Bronchial epithelial cell (primary cell): ENCODE measurements at regions not wholly inside any gene's neighbourhood (a gene's known extent, or its start where the extent isn't known, plus 50 kb on each side); places are given as distances from the start of the nearest gene placed in this dataset.

ENCODE experiments used
- DNase-seq: peaks from one replicate; pipeline ENCODE4 v3.0.0-alpha.2; 2010; ENCODE audit warnings: low read depth
- FAIRE-seq: peaks from 2 replicates; lab custom pipeline; 2011; peaks lifted over from hg19 to GRCh38; lab: Jason Lieb, UNC
- H3K27me3 ChIP-seq: 2 replicates; pipeline ENCODE4 v1.5.1; 2011; ENCODE audit warnings: low read length; ENCODE audit not compliant: control insufficient read depth, insufficient read depth
- H3K36me3 ChIP-seq: 2 replicates; pipeline ENCODE4 v1.5.1; 2011; ENCODE audit warnings: low read length; ENCODE audit not compliant: control insufficient read depth, insufficient read depth
- H3K4me3 ChIP-seq: 2 replicates; pipeline ENCODE4 v1.5.1; 2011; ENCODE audit warnings: mild to moderate bottlenecking, low read depth, low read length, control low read depth
- CTCF ChIP-seq: IDR thresholded peaks from 2 replicates; pipeline ENCODE4 v1.5.1; 2011; ENCODE audit warnings: mild to moderate bottlenecking, moderate library complexity, low read length, control low read depth, inconsistent platforms; ENCODE audit not compliant: insufficient read depth, severe bottlenecking

DNA sequence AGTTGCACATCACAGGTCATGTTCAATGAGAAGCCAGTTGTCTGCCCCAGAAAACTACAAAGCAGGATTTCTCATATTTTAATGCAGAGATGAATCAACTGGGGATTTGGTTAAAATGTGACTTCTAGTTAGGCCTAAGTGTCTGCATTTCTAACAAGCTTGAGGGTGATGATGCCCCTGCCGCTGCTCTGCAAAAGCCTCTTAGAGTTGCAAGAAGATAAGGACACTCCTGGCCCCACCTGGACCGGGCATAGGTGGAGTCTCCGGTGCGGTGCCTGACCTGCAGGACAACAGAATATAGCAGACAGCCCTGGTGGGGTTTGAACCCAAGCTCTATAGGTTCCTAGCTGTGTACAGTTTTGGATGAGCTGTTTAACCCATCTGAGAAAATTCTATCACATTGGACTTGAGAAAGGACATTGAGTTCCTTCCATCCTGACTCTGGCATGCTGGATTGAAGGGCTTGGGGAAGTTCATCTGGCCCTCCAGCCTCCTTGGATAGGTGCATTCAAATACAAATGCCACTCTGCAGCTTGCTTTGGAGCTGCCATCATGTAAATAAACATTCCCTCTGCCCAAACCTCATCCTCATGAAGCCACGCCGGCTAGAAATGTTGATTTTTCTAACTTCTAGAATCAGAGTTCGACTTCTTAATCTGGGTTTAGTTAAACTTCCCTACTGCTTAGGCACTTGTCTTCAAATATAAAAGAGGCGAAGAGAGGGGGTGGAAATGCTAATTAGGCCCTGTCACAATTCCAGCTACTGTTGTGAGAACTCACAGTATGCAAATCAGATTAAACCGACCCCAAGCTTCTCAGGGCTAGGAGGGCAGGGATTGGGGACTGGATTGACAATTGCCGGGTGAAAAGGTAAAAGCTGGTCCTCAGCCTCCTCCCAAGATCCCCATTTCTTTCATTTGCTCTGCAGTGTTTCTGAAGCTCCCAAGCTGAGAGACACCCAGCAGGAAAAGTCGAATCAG, 1225.6 kb downstream of the VRK1 start:
- Histone ChIP-seq H3K36me3 (no peaks in the 10 kb centered on the region), H3K4me3 (no peak overlapping the region), H3K27me3 (no peaks in the 10 kb centered on the region)
- no peak for DNase-seq
- FAIRE-seq: no peak
- TF ChIP-seq CTCF: no peak

DNA sequence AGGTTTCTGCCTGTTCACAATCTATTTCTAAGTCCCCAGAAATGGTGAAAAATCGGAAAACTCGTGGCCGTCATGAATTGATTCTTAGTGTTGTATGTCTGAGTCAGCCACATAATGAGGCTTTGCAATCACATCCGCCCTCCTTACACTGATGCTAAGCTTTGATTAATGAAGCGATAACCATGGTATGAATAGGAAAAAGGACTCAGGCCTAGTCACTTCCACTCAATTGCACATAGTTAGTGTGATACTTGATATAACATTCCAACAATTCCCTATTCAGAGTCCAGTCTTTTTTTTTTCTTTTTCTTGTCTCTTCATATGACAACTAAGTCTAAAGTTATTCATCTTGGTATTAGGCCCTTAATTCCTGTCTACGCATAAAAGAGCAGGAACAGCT, 1231.0 kb downstream of the VRK1 start:
- DNase-seq (no peak), FAIRE-seq (no peak)
- Histone ChIP-seq H3K4me3 (no peak overlapping the region), H3K27me3 (no peaks in the 10 kb centered on the region), H3K36me3 (no peaks in the 10 kb centered on the region)
- TF ChIP-seq CTCF: no peak

GRCh38 chr14:98035396-98035795, 1236.6 kb downstream of the BCL11B start:
- H3K4me3 ChIP-seq: no peak overlapping the region
- DNase-seq (no peak), FAIRE-seq (no peak)
- TF ChIP-seq CTCF: no peak
- no peaks in the 10 kb centered on the region for H3K27me3 ChIP-seq
- no peaks in the 10 kb centered on the region for H3K36me3 ChIP-seq

GRCh38 chr14:98037831-98038230, 1234.2 kb downstream of the BCL11B start:
- no peak for FAIRE-seq
- no peaks in the 10 kb centered on the region for H3K36me3 ChIP-seq
- no peaks in the 10 kb centered on the region for H3K27me3 ChIP-seq
- H3K4me3 ChIP-seq: no peak overlapping the region
- TF ChIP-seq CTCF: no peak
- DNase-seq: no peak

GRCh38 chr14:98056946-98057345, 1215.1 kb downstream of the BCL11B start:
- no peaks in the 10 kb centered on the region for H3K36me3 ChIP-seq
- DNase-seq (no peak), FAIRE-seq (no peak)
- no peaks in the 10 kb centered on the region for H3K27me3 ChIP-seq
- no peak for TF ChIP-seq CTCF
- H3K4me3 ChIP-seq: no peak overlapping the region
